RWPE1 (cell line): ENCODE measurements at regions not wholly inside any gene's neighbourhood (a gene's known extent, or its start where the extent isn't known, plus 50 kb on each side); places are given as distances from the start of the nearest gene placed in this dataset.

Source experiments
- CTCF ChIA-PET: fragments of 350-600 bp; sonication (Branson Sonifier 250); formaldehyde crosslinking; extraction: SDS; loops from one replicate; lab custom pipeline; 2021; lab: Yijun Ruan, JAX
- POLR2A ChIA-PET: fragments of 400-600 bp; formaldehyde crosslinking; extraction: SDS; loops from one replicate; lab custom pipeline; 2020; ENCODE audit warnings: antibody characterized with exemption; ENCODE audit not compliant: low non-redundant PET; lab: Yijun Ruan, JAX
- DNase-seq: peaks from one replicate; pipeline ENCODE4 v3.0.0; 2012; ENCODE audit warnings: low spot score
- H3K27ac ChIP-seq: fragments of 450-650 bp; 2 replicates; pipeline ENCODE4 v1.5.1; 2017
- CTCF ChIP-seq: fragments of 450-650 bp; conservative IDR thresholded peaks from 2 replicates; pipeline ENCODE4 v1.5.1; 2017; ENCODE audit warnings: low read depth, mild to moderate bottlenecking

DNA sequence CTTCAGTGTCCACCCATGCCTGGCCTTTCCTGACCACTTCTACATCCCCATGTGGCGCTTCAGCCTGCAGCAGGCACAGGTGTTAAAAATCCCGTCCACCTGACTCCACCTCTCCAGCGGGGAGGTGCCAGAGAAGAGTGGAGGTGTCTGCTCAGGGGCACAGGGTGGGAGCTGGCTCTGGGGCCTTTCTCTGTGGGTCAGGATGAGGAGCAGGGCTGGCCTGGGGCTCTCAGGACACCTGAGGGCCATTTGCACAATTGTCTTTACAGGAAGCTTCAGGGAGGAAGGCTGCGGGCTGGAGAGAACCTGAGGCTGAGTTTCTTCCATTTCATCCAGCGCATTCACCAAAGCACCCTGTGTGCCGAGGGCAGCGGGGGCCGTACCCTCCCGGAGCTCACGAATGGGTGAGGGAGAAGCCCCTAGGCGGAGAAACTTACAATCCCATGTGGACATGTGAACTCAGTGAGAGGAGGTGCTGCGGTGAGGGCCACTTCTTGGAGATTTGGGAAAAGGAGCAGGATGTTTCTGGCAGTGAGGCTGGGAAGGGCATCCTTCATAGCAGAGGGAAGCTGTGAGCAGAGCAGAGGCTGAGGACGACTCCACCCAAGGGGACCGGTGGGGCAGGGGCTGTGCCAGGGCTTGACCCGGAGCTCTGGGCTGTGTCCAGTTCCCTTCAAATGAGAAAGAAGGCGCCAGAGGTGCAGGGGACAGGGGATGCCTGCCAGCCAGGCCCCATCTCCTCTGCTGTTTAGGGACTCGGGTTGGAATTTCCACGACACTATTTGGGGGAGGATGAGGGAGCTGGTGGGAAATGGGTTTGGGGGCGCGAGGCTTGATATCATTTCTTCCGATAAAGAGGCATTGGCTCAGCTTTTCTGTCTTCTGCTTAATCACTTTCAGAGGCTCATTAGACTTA is 155.2 kb upstream of the MYCN start:
- no peak for DNase-seq
- H3K27ac ChIP-seq = no peak overlapping the region
- TF ChIP-seq CTCF = no peak
- CTCF ChIA-PET = no interaction called here
- POLR2A ChIA-PET = no interaction called here

DNA sequence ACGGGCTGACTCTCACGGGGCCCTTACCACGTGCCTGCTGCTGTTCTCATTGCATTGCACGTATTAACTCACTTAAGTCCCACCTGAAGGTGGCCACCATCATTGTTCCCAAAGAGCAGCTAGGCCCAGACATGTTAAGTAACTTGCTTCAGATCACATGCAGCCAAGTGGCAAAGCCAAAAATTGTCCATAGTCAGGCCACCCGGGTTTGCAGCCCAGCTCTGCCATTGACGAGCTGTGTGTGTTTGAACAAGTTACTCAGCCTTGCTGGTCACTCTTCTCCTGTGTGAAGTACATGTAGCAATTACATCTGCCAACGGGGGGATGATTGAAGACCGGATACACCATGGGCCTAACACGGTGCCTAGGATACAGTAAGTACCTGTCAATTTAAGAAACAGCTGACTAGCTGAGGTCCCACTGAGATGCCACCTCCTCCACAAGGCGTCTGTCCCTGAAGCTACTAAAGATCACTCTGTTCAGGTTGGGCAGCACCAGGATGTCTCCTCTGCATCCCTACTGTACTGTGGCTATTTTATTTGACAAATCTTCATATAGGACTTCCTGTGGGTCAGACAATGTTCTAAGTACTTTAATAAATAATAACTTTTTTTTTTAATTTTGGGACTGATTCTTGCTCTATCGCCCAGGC is 154.2 kb upstream of the MYCN start:
- ChIA-PET CTCF (no interaction called here), POLR2A (no interaction called here)
- H3K27ac ChIP-seq = no peak overlapping the region
- no peak for TF ChIP-seq CTCF
- no peak for DNase-seq

- no peak for DNase-seq
- no peak overlapping the region for H3K27ac ChIP-seq
- POLR2A ChIA-PET = no interaction called here
- no peak for TF ChIP-seq CTCF
- CTCF ChIA-PET = no interaction called here
Measured at GRCh38 chr2:15786901-15787300, 153.4 kb upstream of the MYCN start.

DNA sequence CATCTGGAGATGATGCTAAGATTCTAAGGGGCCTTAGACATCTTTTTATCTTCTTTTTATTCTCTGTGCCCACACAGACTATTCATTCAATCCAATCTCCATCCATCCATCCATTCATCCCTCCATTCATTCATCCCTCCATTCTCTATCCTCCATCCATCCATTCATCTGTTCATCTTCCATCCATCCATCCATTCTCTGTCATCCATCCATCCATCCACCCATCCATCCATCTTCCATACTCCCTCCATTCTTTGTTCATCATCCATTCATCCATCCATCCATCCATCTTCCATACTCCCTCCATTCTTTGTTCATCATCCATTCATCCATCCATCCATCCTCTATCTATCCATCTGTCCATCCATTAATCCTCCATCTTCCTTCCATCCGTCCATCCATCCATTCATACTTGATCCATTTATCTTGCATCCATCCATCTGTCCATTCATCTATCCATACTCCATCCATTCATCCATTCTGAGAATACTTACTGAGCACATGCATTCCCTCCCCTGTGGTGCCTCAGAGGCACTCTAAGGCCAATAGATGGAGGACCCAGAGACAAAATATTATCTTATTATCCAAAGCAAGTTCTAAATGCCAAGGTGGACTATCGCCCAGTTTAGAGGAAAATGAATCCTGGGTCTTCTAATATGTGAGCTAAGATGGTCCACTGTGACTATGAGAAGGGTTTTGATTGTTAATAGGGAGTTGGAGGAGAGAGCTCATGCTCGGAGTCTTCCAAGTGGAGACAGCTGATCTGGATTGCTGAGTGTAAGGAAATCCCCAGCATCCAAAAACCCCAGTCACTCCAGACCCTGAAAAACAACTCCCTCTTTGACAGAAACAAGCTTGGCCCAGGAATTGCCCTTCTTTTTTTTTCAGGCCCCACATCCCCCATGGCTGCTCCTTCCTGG is 152.6 kb upstream of the MYCN start:
- CTCF ChIA-PET = interaction anchor here (0.6 kb wide), 1 partner anchor 148 kb away, joined by 3 read pairs; no protein-coding TSS in a partner anchor
- no peak for TF ChIP-seq CTCF

DNA sequence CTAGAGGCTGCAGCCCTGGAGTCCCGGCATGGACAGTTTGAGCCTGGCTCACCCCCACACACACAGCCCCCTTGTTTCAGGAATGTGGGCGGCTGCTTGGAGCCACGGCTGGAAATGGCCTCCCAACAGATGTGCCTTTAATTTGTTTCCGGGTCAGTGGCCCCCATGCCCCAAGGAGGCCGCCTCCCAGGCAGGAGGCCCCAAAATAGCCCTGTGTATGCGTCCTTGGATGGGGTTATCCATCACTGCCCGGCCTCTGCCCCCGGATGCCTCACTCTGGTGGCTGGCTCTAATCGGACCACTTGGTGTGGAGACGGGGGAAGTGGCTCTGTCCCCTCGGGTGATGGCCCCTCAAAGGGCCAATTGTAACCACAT is 151.9 kb upstream of the MYCN start:
- POLR2A ChIA-PET = no interaction called here
- CTCF ChIA-PET = interaction anchor here (0.6 kb wide), 1 partner anchor 149 kb away, joined by 3 read pairs; no protein-coding TSS in a partner anchor
- H3K27ac ChIP-seq = no peak overlapping the region
- no peak for DNase-seq
- TF ChIP-seq CTCF = no peak

More for the DNA sequence above, 152.6 kb upstream of the MYCN start:
- DNase-seq = no peak
- H3K27ac ChIP-seq = no peak overlapping the region
- POLR2A ChIA-PET = no interaction called here

DNA sequence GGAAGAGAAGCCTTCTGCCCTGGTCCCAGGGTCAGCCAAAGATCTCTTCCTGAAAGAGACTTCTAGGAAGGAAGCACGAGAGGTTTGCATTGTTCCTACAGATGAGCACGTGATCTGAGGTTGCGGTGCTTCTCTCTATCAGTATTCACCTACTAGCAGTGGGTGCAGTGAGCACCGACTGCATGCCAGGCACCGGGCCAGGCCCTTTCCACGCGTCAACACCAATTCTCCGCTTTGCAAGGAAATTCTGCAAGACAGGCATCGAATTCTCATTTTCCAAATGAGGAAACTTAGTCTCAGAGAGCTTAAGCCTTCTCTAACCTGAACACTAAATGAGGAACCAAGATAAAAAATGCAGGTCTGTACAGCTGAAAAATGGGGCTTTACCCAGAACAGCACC is 151.5 kb upstream of the MYCN start:
- ChIA-PET POLR2A (no interaction called here), CTCF (interaction anchor here (0.6 kb wide), 1 partner anchor 149 kb away, joined by 3 read pairs; no protein-coding TSS in a partner anchor)
- H3K27ac ChIP-seq = no peak overlapping the region
- no peak for DNase-seq
- no peak for TF ChIP-seq CTCF
